Fibroblast of villous mesenchyme (primary cell): ENCODE measurements at regions not wholly inside any gene's neighbourhood (a gene's known extent, or its start where the extent isn't known, plus 50 kb on each side); places are given as distances from the start of the nearest gene placed in this dataset.
"Not testable (repeated sequence)": the region's sequence is repeated elsewhere in the genome, so short reads cannot be mapped to it uniquely, and the experiment has no call there.

Source experiments
- DNase-seq: peaks from one replicate; pipeline ENCODE4 v3.0.0-alpha.2; 2010; ENCODE audit warnings: low read depth
- H3K4me3 ChIP-seq: 2 replicates; pipeline ENCODE4 v1.5.1; 2011; ENCODE audit warnings: low read depth, mild to moderate bottlenecking, low read length

GRCh38 chr1:206310948-206311347 is 107.6 kb downstream of the SRGAP2 start:
- DNase-seq, result not testable (repeated sequence)

DNA sequence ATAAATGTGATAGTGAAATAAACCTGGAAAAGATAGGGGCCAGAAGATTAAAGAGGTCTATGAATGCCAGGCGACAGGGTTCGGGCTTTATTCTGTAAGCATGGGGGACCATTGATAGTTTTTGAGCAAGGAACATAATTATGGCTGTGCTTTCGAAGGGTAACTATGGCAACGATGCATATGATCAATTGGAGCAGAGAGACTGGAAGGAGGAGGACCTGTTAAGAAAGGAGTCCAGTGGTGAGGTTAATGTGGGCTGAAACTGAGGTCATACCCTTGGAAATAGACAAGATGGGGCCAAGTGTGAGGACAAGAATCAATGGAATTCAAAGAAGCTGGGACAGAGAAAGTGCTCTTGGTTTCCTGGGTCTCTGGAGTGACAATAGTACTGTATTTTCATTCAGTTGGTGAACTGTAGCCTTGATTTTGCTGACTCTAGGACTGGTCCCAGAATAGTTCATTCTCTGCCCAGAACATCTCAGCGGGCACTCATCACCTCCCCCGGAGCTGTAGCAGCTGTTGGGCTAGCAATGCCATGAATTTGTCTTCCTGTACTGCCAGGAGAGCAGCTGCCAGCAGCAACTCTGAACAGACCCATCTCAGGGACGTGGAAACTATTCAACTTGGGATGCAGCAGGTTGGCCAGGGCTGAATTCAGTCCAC is 108.4 kb downstream of the SRGAP2 start:
- DNase-seq, result peak; percentile 2
- H3K4me3 ChIP-seq, result not testable (repeated sequence)

More at GRCh38 chr1:206310948-206311347, 107.6 kb downstream of the SRGAP2 start:
- H3K4me3 ChIP-seq, result not testable (repeated sequence)

- DNase-seq, H3K4me3 ChIP-seq: not testable (repeated sequence)
Observed at GRCh38 chr1:206312274-206312665, 108.9 kb downstream of the SRGAP2 start.

- DNase-seq, result not testable (repeated sequence)
Observed at GRCh38 chr1:206314951-206315636, 111.8 kb downstream of the SRGAP2 start.

DNA sequence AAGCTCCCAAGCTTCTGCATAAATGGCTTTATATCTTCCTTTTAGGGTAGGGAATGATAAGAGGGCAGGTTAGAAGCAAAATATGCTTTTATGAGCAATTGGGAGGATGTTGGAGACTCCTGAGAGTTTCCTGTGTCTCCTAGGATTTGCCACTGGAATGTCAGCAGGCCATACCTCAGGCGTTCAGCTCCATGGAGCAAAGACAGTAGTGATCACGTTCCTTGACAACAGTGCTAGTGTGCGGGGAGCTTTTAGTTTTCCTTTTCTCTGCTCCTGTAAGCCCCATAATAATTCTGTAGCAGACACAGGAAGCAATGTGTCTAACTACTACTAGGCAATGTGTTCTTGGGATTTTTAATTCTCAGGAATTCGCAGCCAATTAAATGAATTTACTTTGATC is 113.6 kb downstream of the SRGAP2 start:
- not testable (repeated sequence) for DNase-seq, H3K4me3 ChIP-seq

More at GRCh38 chr1:206314951-206315636, 111.8 kb downstream of the SRGAP2 start:
- not testable (repeated sequence) for H3K4me3 ChIP-seq

GRCh38 chr1:206317878-206318514 is 114.7 kb downstream of the SRGAP2 start:
- peak; percentile 1 for DNase-seq
- H3K4me3 ChIP-seq, result not testable (repeated sequence)

GRCh38 chr1:206320227-206320626 is 116.9 kb downstream of the SRGAP2 start:
- not testable (repeated sequence) for H3K4me3 ChIP-seq, DNase-seq

DNA sequence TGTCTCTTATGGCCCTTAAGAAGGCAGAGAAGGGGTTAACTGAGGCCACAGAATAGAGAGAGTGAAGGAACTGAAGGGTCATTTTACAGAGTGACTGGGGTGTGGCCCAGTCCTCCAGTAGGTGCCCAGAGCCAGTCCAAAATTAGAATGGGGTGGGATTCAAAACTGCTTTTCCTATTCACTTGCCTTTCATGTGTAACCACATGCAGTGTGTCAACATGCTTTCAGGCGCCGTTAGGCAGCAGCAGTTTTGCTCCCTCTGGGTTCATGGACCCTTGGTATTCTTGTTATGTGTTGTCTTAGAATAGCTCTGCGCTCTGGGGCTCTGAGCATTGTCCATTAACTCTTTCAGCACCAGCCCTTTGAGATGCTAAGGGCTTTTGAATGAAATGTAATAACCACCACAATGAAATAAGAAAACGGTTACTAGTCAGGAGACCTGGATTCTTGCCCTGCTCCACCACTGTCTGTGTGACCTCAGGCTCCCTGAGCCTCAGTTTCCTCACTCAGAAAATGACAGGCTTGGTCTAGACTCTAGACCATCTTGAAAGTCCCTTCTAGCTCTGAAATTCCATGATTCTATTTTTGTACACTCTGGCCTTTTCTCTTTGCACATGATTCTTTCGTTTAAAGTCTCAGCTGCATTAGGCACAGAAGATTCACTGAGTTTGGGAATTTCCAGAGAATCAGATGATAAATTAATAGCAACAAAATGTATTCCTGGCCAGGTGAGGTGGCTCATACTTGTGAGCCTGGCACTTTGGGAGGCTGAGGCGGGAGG is 123.0 kb downstream of the SRGAP2 start:
- not testable (repeated sequence) for DNase-seq, H3K4me3 ChIP-seq

DNA sequence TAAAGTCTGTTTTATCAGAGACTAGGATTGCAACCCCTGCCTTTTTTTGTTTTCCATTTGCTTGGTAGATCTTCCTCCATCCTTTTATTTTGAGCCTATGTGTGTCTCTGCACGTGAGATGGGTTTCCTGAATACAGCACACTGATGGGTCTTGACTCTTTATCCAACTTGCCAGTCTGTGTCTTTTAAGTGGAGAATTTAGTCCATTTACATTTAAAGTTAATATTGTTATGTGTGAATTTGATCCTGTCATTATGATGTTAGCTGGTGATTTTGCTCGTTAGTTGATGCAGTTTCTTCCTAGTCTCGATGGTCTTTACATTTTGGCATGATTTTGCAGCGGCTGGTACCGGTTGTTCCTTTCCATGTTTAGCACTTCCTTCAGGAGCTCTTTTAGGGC is 128.3 kb downstream of the SRGAP2 start:
- not testable (repeated sequence) for DNase-seq, H3K4me3 ChIP-seq

DNA sequence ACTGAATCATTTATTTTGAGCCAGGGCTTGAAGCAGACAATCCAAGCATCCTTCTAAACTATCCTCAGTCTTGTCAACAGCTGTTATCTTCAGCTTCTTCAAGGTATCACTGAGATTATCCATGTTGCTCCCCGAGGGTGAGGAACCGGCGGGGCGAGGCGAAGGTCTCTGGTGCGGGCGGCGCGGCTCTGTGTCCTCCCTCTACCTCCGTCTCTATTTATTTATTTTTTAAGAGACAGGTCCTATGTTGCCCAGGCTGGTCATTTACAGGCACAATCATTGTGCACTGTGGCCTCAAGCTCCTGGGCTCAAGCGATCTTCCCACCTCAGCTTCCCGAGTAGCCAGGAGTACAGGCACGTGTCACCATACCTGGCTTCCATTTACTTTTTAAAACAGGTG is 130.0 kb downstream of the SRGAP2 start:
- not testable (repeated sequence) for H3K4me3 ChIP-seq, DNase-seq

DNA sequence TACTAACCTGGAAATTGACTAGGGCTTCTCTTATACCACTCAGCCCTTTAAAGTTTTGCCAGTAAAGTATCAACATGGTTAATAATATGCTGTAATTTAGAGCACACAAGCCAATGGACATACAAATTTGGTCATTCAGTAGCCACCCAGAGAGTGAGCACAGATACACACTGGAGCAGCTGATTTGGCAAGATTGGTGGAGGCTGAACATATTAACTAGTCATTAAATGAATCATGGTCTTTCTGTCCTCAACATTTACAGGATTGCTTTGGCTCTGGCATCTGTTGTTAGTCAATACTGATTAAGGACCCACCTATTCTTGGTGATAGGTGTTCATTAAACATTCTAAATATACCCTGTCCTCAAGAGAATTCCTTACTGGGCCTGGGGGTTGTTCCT is 130.6 kb downstream of the SRGAP2 start:
- DNase-seq, H3K4me3 ChIP-seq: not testable (repeated sequence)

GRCh38 chr1:206334481-206334880 is 131.1 kb downstream of the SRGAP2 start:
- H3K4me3 ChIP-seq, DNase-seq: not testable (repeated sequence)

- not testable (repeated sequence) for DNase-seq
Observed at GRCh38 chr1:206335162-206335561, 131.8 kb downstream of the SRGAP2 start.

GRCh38 chr1:206335875-206336846 is 132.8 kb downstream of the SRGAP2 start:
- not testable (repeated sequence) for H3K4me3 ChIP-seq, DNase-seq

More at GRCh38 chr1:206335162-206335561, 131.8 kb downstream of the SRGAP2 start:
- not testable (repeated sequence) for H3K4me3 ChIP-seq

- not testable (repeated sequence) for H3K4me3 ChIP-seq, DNase-seq
Observed at GRCh38 chr1:206337024-206337423, 133.3 kb upstream of the IKBKE start.

GRCh38 chr1:206350493-206351275 is 119.6 kb upstream of the IKBKE start:
- H3K4me3 ChIP-seq, result not testable (repeated sequence)
- peak; percentile 34 for DNase-seq
